Keratinocyte (primary cell): ENCODE measurements at regions not wholly inside any gene's neighbourhood (a gene's known extent, or its start where the extent isn't known, plus 50 kb on each side); places are given as distances from the start of the nearest gene placed in this dataset.

ENCODE experiments used
- DNase-seq: peaks from one replicate; pipeline ENCODE4 v3.0.0-alpha.2; 2011; ENCODE audit warnings: low read depth, missing footprints, low spot score
- FAIRE-seq: peaks from 2 replicates; lab custom pipeline; 2011; peaks lifted over from hg19 to GRCh38; lab: Jason Lieb, UNC
- H2AFZ ChIP-seq: 2 replicates; pipeline ENCODE4 v1.6.0; 2012; ENCODE audit warnings: low read length, control low read depth, inconsistent platforms; ENCODE audit not compliant: control insufficient read depth
- H3K27ac ChIP-seq: 2 replicates; pipeline ENCODE4 v1.5.1; 2011; ENCODE audit warnings: low read length; ENCODE audit not compliant: control insufficient read depth, insufficient read depth
- H3K27me3 ChIP-seq: 3 replicates; pipeline ENCODE4 v1.6.0; 2011; ENCODE audit warnings: low read length; ENCODE audit not compliant: control insufficient read depth, insufficient read depth; ENCODE audit errors: extremely low read depth
- H3K36me3 ChIP-seq, 2 experiments: 2 replicates in 1 of 2; 3 replicates in 1 of 2; pipeline ENCODE4 v1.5.1; 2011; ENCODE audit warnings: low read length in 2 of 2, mild to moderate bottlenecking in 1 of 2; ENCODE audit not compliant: control insufficient read depth in 2 of 2, insufficient read depth in 2 of 2; ENCODE audit errors: extremely low read depth in 1 of 2
- H3K4me1 ChIP-seq: 3 replicates; pipeline ENCODE4 v1.5.1; 2011; ENCODE audit warnings: low read length; ENCODE audit not compliant: control insufficient read depth, insufficient read depth; ENCODE audit errors: extremely low read depth
- H3K4me2 ChIP-seq: 3 replicates; pipeline ENCODE4 v1.6.0; 2011; ENCODE audit warnings: low read depth, low read length; ENCODE audit not compliant: control insufficient read depth, insufficient read depth; ENCODE audit errors: extremely low read depth
- H3K4me3 ChIP-seq, 3 experiments: fragments of 200-600 bp in 1 of 3; sonication (generic) in 1 of 3; 2 replicates in 2 of 3; 3 replicates in 1 of 3; pipeline ENCODE4 v1.5.1; 2011 to 2016; ENCODE audit warnings: low read length in 3 of 3, mild to moderate bottlenecking in 3 of 3, control low read depth in 2 of 3, inconsistent platforms in 1 of 3, low read depth in 1 of 3, mixed read lengths in 1 of 3, mixed run types in 1 of 3, moderate library complexity in 1 of 3; ENCODE audit not compliant: control insufficient read depth in 2 of 3, insufficient read depth in 2 of 3; ENCODE audit errors: extremely low read depth in 1 of 3
- H3K79me2 ChIP-seq: 2 replicates; pipeline ENCODE4 v1.6.0; 2012; ENCODE audit warnings: low read length; ENCODE audit not compliant: control insufficient read depth, insufficient read depth
- H3K9ac ChIP-seq: 3 replicates; pipeline ENCODE4 v1.6.0; 2011; ENCODE audit warnings: low read length; ENCODE audit not compliant: control insufficient read depth, insufficient read depth; ENCODE audit errors: extremely low read depth
- H3K9me1 ChIP-seq: 3 replicates; pipeline ENCODE4 v1.6.0; 2011; ENCODE audit warnings: low read length; ENCODE audit not compliant: control insufficient read depth, insufficient read depth; ENCODE audit errors: extremely low read depth
- H3K9me3 ChIP-seq: 2 replicates; pipeline ENCODE4 v1.5.1; 2012; ENCODE audit warnings: low read depth, low read length; ENCODE audit not compliant: control insufficient read depth
- H4K20me1 ChIP-seq: 3 replicates; pipeline ENCODE4 v1.6.0; 2011; ENCODE audit warnings: low read length; ENCODE audit not compliant: control insufficient read depth, insufficient read depth; ENCODE audit errors: extremely low read depth
- CTCF ChIP-seq, 3 experiments: IDR thresholded peaks in 1 of 3; conservative IDR thresholded peaks in 1 of 3; optimal IDR thresholded peaks in 1 of 3; 2 replicates in 2 of 3; 3 replicates in 1 of 3; pipeline versions ENCODE3 to v1.5.1; 2011; ENCODE audit warnings: low read length in 3 of 3, mild to moderate bottlenecking in 3 of 3, moderate library complexity in 2 of 3, control low read depth in 1 of 3, inconsistent platforms in 1 of 3; ENCODE audit not compliant: insufficient read depth in 2 of 3; ENCODE audit errors: extremely low read depth in 1 of 3
- EZH2 ChIP-seq: IDR thresholded peaks from one replicate; pipeline ENCODE4 v1.6.1; 2012; ENCODE audit warnings: inconsistent platforms, mild to moderate bottlenecking, low read length, moderate library complexity
- dilution Hi-C: fragments of 300-500 bp; cut with MboI; formaldehyde crosslinking; loops from one replicate; pipeline ENCODE4 v1.7.0; 2020; ENCODE audit warnings: low sequenced_read_pairs; ENCODE audit not compliant: extremely low pct_ligation_motif_present

- Histone ChIP-seq H3K4me1 (no peaks in the 10 kb centered on the region), H3K4me2 (no peak overlapping the region), H3K9me3 (no peaks in the 10 kb centered on the region), H3K27ac (no peak overlapping the region), H3K4me3 (no peak overlapping the region), H3K36me3 (no peaks in the 10 kb centered on the region), H3K9ac (no peak overlapping the region), H2AFZ (no peak overlapping the region), H4K20me1 (no peaks in the 10 kb centered on the region), H3K9me1 (no peaks in the 10 kb centered on the region), H3K79me2 (no peaks in the 10 kb centered on the region), H3K27me3 (no peaks in the 10 kb centered on the region)
- no peak for FAIRE-seq
- dilution Hi-C loops = no loop called here
- DNase-seq = no peak
- no peak for TF ChIP-seq CTCF (optimal IDR thresholded peaks at IDR 0.05 in 1 of 3, IDR thresholded peaks at IDR 0.05 in 1 of 3, conservative IDR thresholded peaks at IDR 0.05 in 1 of 3; ENCODE audit: extremely low read depth in 1 of 3, insufficient read depth in 2 of 3, low read length in 3 of 3)
- no peak for TF ChIP-seq EZH2
Measured at GRCh38 chr14:86221755-86222154, 691.8 kb downstream of the FLRT2 start.

DNA sequence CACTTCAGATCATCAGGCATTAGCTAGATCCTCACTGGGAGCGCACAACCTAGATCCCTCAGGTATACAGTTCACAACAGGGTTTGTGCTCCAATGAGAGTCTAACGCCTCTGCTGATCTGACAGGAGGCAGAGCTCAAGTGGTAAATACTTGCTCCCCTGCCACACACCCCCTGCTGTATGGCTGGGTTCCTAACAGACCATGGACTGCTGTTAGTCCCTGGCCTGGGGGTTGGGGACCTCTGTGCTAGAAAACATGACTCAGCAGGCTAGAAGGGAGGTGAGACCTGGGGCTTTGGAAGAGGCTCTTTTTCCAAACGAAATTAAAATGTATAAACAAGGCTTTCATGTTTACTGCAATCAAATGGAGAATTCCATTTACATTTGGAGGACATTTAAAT is 691.1 kb downstream of the FLRT2 start:
- no peaks in the 10 kb centered on the region for H3K36me3 ChIP-seq
- H3K9ac ChIP-seq = no peak overlapping the region
- TF ChIP-seq EZH2 (no peak), CTCF (optimal IDR thresholded peaks at IDR 0.05 in 1 of 3, IDR thresholded peaks at IDR 0.05 in 1 of 3, conservative IDR thresholded peaks at IDR 0.05 in 1 of 3; ENCODE audit: extremely low read depth in 1 of 3, insufficient read depth in 2 of 3, low read length in 3 of 3) (no peak)
- no peak overlapping the region for H3K4me2 ChIP-seq
- H3K4me3 ChIP-seq = no peak overlapping the region
- H3K9me1 ChIP-seq = no peaks in the 10 kb centered on the region
- H3K27ac ChIP-seq = no peak overlapping the region
- H3K27me3 ChIP-seq = no peaks in the 10 kb centered on the region
- dilution Hi-C loops = no loop called here
- DNase-seq = no peak
- no peak overlapping the region for H2AFZ ChIP-seq
- H3K79me2 ChIP-seq = no peaks in the 10 kb centered on the region
- no peaks in the 10 kb centered on the region for H3K4me1 ChIP-seq
- no peak for FAIRE-seq
- H4K20me1 ChIP-seq = no peaks in the 10 kb centered on the region
- no peaks in the 10 kb centered on the region for H3K9me3 ChIP-seq
